GM23338 (cell line): ENCODE measurements at regions not wholly inside any gene's neighbourhood (a gene's known extent, or its start where the extent isn't known, plus 50 kb on each side); places are given as distances from the start of the nearest gene placed in this dataset.
A peak's percentile ranks its signal among the peaks of the same experiment; 100 is the strongest.

Experiments used
- ATAC-seq: fragments of 200-7000 bp; cut with Tn5 transposase; 3 replicates; pipeline ENCODE4 v1.9.1; 2020
- DNase-seq: peaks from one replicate; pipeline ENCODE4 v3.0.0-alpha.2; 2015; ENCODE audit warnings: low spot score
- H2AFZ ChIP-seq: fragments of 200-600 bp; sonication (generic); 2 replicates; pipeline ENCODE4 v1.8.0; 2016; ENCODE audit warnings: antibody characterized with exemption, mild to moderate bottlenecking, moderate library complexity
- H3F3A ChIP-seq: fragments of 200-600 bp; sonication (generic); replicated peaks from 2 replicates; pipeline ENCODE4 v1.8.0; 2017; ENCODE audit warnings: antibody characterized with exemption, mixed run types, low read depth
- H3K27ac ChIP-seq: fragments of 200-600 bp; sonication (generic); 2 replicates; pipeline ENCODE4 v1.6.1; 2016; ENCODE audit warnings: low read depth
- H3K27me3 ChIP-seq: fragments of 200-600 bp; sonication (generic); 2 replicates; pipeline ENCODE4 v1.8.0; 2016; ENCODE audit warnings: mild to moderate bottlenecking, mixed run types, moderate library complexity; ENCODE audit not compliant: insufficient read depth
- H3K36me3 ChIP-seq: fragments of 200-600 bp; sonication (generic); 2 replicates; pipeline ENCODE4 v1.8.0; 2016; ENCODE audit warnings: mild to moderate bottlenecking; ENCODE audit not compliant: insufficient read depth
- H3K4me1 ChIP-seq: fragments of 200-600 bp; sonication (generic); 2 replicates; pipeline ENCODE4 v1.8.0; 2016; ENCODE audit warnings: mild to moderate bottlenecking, moderate library complexity; ENCODE audit not compliant: insufficient read depth
- H3K4me2 ChIP-seq: fragments of 200-600 bp; sonication (generic); 2 replicates; pipeline ENCODE4 v1.7.1; 2017; ENCODE audit warnings: mixed run types
- H3K4me3 ChIP-seq: fragments of 200-600 bp; sonication (generic); 2 replicates; pipeline ENCODE4 v1.6.1; 2016; ENCODE audit warnings: mixed run types
- H3K79me2 ChIP-seq: fragments of 200-600 bp; sonication (generic); replicated peaks from 2 replicates; pipeline ENCODE4 v1.8.0; 2017; ENCODE audit warnings: mild to moderate bottlenecking; ENCODE audit not compliant: insufficient read depth
- H3K9me2 ChIP-seq: fragments of 200-600 bp; sonication (generic); 2 replicates; pipeline ENCODE4 v1.8.0; 2017; ENCODE audit not compliant: insufficient read depth
- H4K20me1 ChIP-seq: fragments of 200-600 bp; sonication (generic); replicated peaks from 2 replicates; pipeline ENCODE4 v1.8.0; 2017; ENCODE audit warnings: mild to moderate bottlenecking; ENCODE audit not compliant: insufficient read depth
- H3K27ac Mint-ChIP-seq: 2 replicates; pipeline ENCODE4 v1.8.0; 2020; ENCODE audit warnings: inconsistent platforms, mild to moderate bottlenecking, moderate library complexity, mixed read lengths
- H3K27me3 Mint-ChIP-seq: 3 replicates; pipeline ENCODE4 v1.8.0; 2022; ENCODE audit warnings: low read depth, mild to moderate bottlenecking, moderate library complexity, mixed read lengths, inconsistent platforms; ENCODE audit not compliant: insufficient read depth, poor library complexity
- H3K36me3 Mint-ChIP-seq: 3 replicates; pipeline ENCODE4 v1.8.0; 2021; ENCODE audit warnings: low read depth, mild to moderate bottlenecking, inconsistent platforms, moderate library complexity, mixed read lengths
- H3K4me1 Mint-ChIP-seq: 3 replicates; pipeline ENCODE4 v1.8.0; 2020; ENCODE audit warnings: mild to moderate bottlenecking, inconsistent platforms, mixed read lengths
- H3K4me3 Mint-ChIP-seq: 3 replicates; pipeline ENCODE4 v1.8.0; 2021; ENCODE audit warnings: moderate library complexity, mild to moderate bottlenecking, inconsistent platforms, mixed read lengths
- H3K9me3 Mint-ChIP-seq: 3 replicates; pipeline ENCODE4 v1.8.0; 2020; ENCODE audit warnings: moderate library complexity, mild to moderate bottlenecking, inconsistent platforms, mixed read lengths
- CREB1 ChIP-seq: fragments of 250-450 bp; sonication (Bioruptor Pico); IDR thresholded peaks from 2 replicates; pipeline ENCODE4 v1.5.0; 2020; ENCODE audit warnings: low read depth, mild to moderate bottlenecking, moderate library complexity
- CTCF ChIP-seq, 2 experiments: fragments of 200-600 bp in 1 of 2; sonication (generic) in 1 of 2; conservative IDR thresholded peaks; 2 replicates each; pipeline versions ENCODE4 v1.5.1 to v1.6.1; 2016 to 2017; ENCODE audit warnings: antibody characterized with exemption in 2 of 2, low read depth in 2 of 2, mild to moderate bottlenecking in 2 of 2, moderate library complexity in 1 of 2
- ETS1 ChIP-seq: IDR thresholded peaks from 2 replicates; pipeline ENCODE4 v1.6.1; 2016; ENCODE audit warnings: antibody characterized with exemption
- EZH2 ChIP-seq: fragments of 200-600 bp; sonication (generic); IDR thresholded peaks from one replicate; pipeline ENCODE4 v1.8.0; 2017; ENCODE audit warnings: antibody characterized with exemption, mild to moderate bottlenecking, low read depth; ENCODE audit not compliant: unreplicated experiment
- EZH2phosphoT487 ChIP-seq: fragments of 200-600 bp; sonication (generic); IDR thresholded peaks from one replicate; pipeline ENCODE4 v1.8.1; 2018; ENCODE audit warnings: antibody characterized with exemption; ENCODE audit not compliant: unreplicated experiment
- JUNB ChIP-seq: IDR thresholded peaks from one replicate; pipeline ENCODE4 v1.6.1; 2016; ENCODE audit warnings: antibody characterized with exemption; ENCODE audit not compliant: unreplicated experiment
- NANOG ChIP-seq: IDR thresholded peaks from 2 replicates; pipeline ENCODE4 v1.6.1; 2016; ENCODE audit warnings: antibody characterized with exemption, borderline replicate concordance
- POLR2AphosphoS5 ChIP-seq: IDR thresholded peaks from 2 replicates; pipeline ENCODE4 v1.6.1; 2016; ENCODE audit warnings: antibody characterized with exemption, low read depth
- STAT1 ChIP-seq: IDR thresholded peaks from one replicate; pipeline ENCODE4 v1.6.1; 2016; ENCODE audit warnings: antibody characterized with exemption; ENCODE audit not compliant: unreplicated experiment
- ZNF114 ChIP-seq: fragments of 250-450 bp; sonication (Bioruptor Pico); IDR thresholded peaks from 2 replicates; pipeline ENCODE4 v1.5.0; 2020; ENCODE audit warnings: mild to moderate bottlenecking, moderate library complexity
- ZNF331 ChIP-seq: fragments of 250-450 bp; sonication (Bioruptor Pico); IDR thresholded peaks from 2 replicates; pipeline ENCODE4 v1.5.0; 2020; ENCODE audit warnings: low read depth, mild to moderate bottlenecking, moderate library complexity
- ZNF462 ChIP-seq: fragments of 250-450 bp; sonication (Bioruptor Pico); IDR thresholded peaks from 2 replicates; pipeline ENCODE4 v1.5.0; 2020; ENCODE audit warnings: mild to moderate bottlenecking, moderate library complexity
- TF ChIP-seq, protein P1 (sequence below): IDR thresholded peaks from one replicate; pipeline ENCODE4 v1.6.1; 2018; ENCODE audit warnings: antibody characterized with exemption; ENCODE audit not compliant: unreplicated experiment

GRCh38 chr16:85302018-85302847 lies 190.0 kb upstream of the CIBAR2 start:
- no peaks in the 10 kb centered on the region for H3K9me3 Mint-ChIP-seq
- no peaks in the 10 kb centered on the region; the same call in 2 of the 3 replicates for H3K36me3 Mint-ChIP-seq
- H3K27ac Mint-ChIP-seq = no peak overlapping the region
- Histone ChIP-seq H4K20me1 (no peaks in the 10 kb centered on the region), H3F3A (no peaks in the 10 kb centered on the region), H3K4me2 (no peak overlapping the region), H3K9me2 (no peaks in the 10 kb centered on the region), H3K27me3 (no peaks in the 10 kb centered on the region), H2AFZ (no peak overlapping the region), H3K36me3 (no peaks in the 10 kb centered on the region), H3K79me2 (0 out of 2 replicates have a peak, but pooled peaks cover 4% of the 10 kb centered on the region), H3K27ac (no peak overlapping the region), H3K4me1 (peaks cover 16% of the 10 kb centered on the region; the same call in 1 of the 2 replicates), H3K4me3 (no peak overlapping the region)
- peak; percentile 11; the same call in 2 of the 3 replicates for ATAC-seq
- H3K4me3 Mint-ChIP-seq = peak overlapping the region; percentile 5; the same call in 1 of the 3 replicates
- H3K4me1 Mint-ChIP-seq = peaks cover 45% of the 10 kb centered on the region
- DNase-seq = no peak
- TF ChIP-seq, protein P1, sequence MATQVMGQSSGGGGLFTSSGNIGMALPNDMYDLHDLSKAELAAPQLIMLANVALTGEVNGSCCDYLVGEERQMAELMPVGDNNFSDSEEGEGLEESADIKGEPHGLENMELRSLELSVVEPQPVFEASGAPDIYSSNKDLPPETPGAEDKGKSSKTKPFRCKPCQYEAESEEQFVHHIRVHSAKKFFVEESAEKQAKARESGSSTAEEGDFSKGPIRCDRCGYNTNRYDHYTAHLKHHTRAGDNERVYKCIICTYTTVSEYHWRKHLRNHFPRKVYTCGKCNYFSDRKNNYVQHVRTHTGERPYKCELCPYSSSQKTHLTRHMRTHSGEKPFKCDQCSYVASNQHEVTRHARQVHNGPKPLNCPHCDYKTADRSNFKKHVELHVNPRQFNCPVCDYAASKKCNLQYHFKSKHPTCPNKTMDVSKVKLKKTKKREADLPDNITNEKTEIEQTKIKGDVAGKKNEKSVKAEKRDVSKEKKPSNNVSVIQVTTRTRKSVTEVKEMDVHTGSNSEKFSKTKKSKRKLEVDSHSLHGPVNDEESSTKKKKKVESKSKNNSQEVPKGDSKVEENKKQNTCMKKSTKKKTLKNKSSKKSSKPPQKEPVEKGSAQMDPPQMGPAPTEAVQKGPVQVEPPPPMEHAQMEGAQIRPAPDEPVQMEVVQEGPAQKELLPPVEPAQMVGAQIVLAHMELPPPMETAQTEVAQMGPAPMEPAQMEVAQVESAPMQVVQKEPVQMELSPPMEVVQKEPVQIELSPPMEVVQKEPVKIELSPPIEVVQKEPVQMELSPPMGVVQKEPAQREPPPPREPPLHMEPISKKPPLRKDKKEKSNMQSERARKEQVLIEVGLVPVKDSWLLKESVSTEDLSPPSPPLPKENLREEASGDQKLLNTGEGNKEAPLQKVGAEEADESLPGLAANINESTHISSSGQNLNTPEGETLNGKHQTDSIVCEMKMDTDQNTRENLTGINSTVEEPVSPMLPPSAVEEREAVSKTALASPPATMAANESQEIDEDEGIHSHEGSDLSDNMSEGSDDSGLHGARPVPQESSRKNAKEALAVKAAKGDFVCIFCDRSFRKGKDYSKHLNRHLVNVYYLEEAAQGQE = no peak
- TF ChIP-seq CREB1 (CRISPR knock-in tag) (no peak), NANOG (no peak), ZNF114 (CRISPR knock-in tag) (no peak), ZNF462 (CRISPR knock-in tag) (no peak), EZH2 (no peak), JUNB (no peak), STAT1 (no peak), POLR2AphosphoS5 (no peak), ZNF331 (no peak), CTCF (conservative IDR thresholded peaks at IDR 0.05; ENCODE audit: low read depth in 2 of 2) (no peak), EZH2phosphoT487 (no peak), ETS1 (no peak)
- H3K27me3 Mint-ChIP-seq = peaks cover 28% of the 10 kb centered on the region
